Left hindlimb (tissue), 1 donor: ENCODE measurements at regions not wholly inside any gene's neighbourhood (a gene's known extent, or its start where the extent isn't known, plus 50 kb on each side); places are given as distances from the start of the nearest gene placed in this dataset.
"Not testable (repeated sequence)": the region's sequence is repeated elsewhere in the genome, so short reads cannot be mapped to it uniquely, and the experiment has no call there.

Experiments used
- DNase-seq: peaks from one replicate; pipeline ENCODE4 v3.0.0-alpha.2; 2018

- DNase-seq, result no peak
These were observed 686.1 kb upstream of the AADAT start for GRCh38 chr4:170775851-170776250.

GRCh38 chr4:170773709-170774273 lies 684.0 kb upstream of the AADAT start:
- no peak for DNase-seq

GRCh38 chr4:170772429-170772828 lies 682.7 kb upstream of the AADAT start:
- no peak for DNase-seq

- DNase-seq, result no peak
These were observed 680.9 kb upstream of the AADAT start for GRCh38 chr4:170770664-170771063.

GRCh38 chr4:170769862-170770261 lies 680.1 kb upstream of the AADAT start:
- DNase-seq, result no peak

GRCh38 chr4:170758988-170759387 lies 669.2 kb upstream of the AADAT start:
- DNase-seq, result no peak

GRCh38 chr4:170750519-170750918 lies 660.8 kb upstream of the AADAT start:
- DNase-seq, result no peak

GRCh38 chr4:170748975-170749374 lies 659.2 kb upstream of the AADAT start:
- DNase-seq, result no peak

- DNase-seq, result no peak
These were observed 653.9 kb upstream of the AADAT start for GRCh38 chr4:170743633-170744032.

GRCh38 chr4:170741856-170742255 lies 652.1 kb upstream of the AADAT start:
- DNase-seq, result no peak

GRCh38 chr4:170736710-170737109 lies 647.0 kb upstream of the AADAT start:
- no peak for DNase-seq

- DNase-seq, result no peak
These were observed 640.1 kb upstream of the AADAT start for GRCh38 chr4:170729897-170730296.

GRCh38 chr4:170729236-170729635 lies 639.5 kb upstream of the AADAT start:
- no peak for DNase-seq

GRCh38 chr4:170724191-170724590 lies 634.4 kb upstream of the AADAT start:
- no peak for DNase-seq

- no peak for DNase-seq
These were observed 633.4 kb upstream of the AADAT start for GRCh38 chr4:170723171-170723570.

- no peak for DNase-seq
These were observed 632.1 kb upstream of the AADAT start for GRCh38 chr4:170721812-170722373.

GRCh38 chr4:170716868-170717267 lies 627.1 kb upstream of the AADAT start:
- no peak for DNase-seq

GRCh38 chr4:170705907-170706306 lies 616.2 kb upstream of the AADAT start:
- DNase-seq, result no peak

- no peak for DNase-seq
These were observed 610.3 kb upstream of the AADAT start for GRCh38 chr4:170700064-170700463.

GRCh38 chr4:170698334-170698733 lies 608.6 kb upstream of the AADAT start:
- no peak for DNase-seq

- DNase-seq, result no peak
These were observed 608.1 kb upstream of the AADAT start for GRCh38 chr4:170697845-170698244.

- DNase-seq, result no peak
These were observed 607.3 kb upstream of the AADAT start for GRCh38 chr4:170697045-170697444.

GRCh38 chr4:170691168-170691567 lies 601.4 kb upstream of the AADAT start:
- no peak for DNase-seq

- no peak for DNase-seq
These were observed 598.0 kb upstream of the AADAT start for GRCh38 chr4:170687751-170688150.

GRCh38 chr4:170685701-170686100 lies 595.9 kb upstream of the AADAT start:
- not testable (repeated sequence) for DNase-seq
